GM12874 (cell line): ENCODE measurements at regions not wholly inside any gene's neighbourhood (a gene's known extent, or its start where the extent isn't known, plus 50 kb on each side); places are given as distances from the start of the nearest gene placed in this dataset.

ENCODE experiments used
- TF ChIP-seq, protein P1 (sequence below): IDR thresholded peaks from 2 replicates; pipeline ENCODE4 v1.5.1; 2011; ENCODE audit warnings: low read depth, mild to moderate bottlenecking, control low read depth, low read length, moderate library complexity; ENCODE audit not compliant: insufficient read depth

DNA sequence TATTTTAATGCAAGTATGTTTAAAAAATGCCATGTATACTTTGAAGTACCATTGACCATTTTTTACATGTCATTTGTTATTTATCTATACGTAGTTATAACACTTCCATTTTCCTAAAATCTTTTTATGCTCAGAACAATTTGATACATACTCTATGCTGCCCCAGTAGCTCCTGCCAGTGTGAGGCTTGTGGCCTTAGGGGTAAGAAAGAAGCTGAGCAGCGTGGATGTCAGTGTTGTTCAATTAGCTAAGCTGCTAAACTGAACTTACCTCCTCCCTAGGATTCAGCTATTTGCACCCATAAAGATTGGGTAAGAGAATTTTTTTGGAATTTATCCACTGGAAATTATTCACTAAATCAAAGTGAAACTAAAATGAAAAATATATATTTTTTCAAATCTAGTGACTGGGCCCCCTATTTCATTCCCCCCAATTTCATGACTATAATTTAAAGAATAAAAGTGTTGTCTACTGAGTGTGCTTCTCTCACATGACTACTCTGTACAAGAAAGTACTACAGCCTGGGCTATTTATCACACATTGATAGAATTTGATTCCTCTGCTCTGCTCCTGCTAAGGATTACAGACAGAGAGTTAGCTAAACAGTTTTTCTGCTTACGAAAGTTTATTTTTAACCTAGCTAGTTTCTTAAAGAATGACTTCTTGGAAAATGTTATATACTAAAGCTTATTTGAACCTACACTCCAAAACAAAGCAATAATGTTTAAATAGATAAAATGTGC is 1030.3 kb upstream of the ADGRL4 start:
- TF ChIP-seq, protein P1, sequence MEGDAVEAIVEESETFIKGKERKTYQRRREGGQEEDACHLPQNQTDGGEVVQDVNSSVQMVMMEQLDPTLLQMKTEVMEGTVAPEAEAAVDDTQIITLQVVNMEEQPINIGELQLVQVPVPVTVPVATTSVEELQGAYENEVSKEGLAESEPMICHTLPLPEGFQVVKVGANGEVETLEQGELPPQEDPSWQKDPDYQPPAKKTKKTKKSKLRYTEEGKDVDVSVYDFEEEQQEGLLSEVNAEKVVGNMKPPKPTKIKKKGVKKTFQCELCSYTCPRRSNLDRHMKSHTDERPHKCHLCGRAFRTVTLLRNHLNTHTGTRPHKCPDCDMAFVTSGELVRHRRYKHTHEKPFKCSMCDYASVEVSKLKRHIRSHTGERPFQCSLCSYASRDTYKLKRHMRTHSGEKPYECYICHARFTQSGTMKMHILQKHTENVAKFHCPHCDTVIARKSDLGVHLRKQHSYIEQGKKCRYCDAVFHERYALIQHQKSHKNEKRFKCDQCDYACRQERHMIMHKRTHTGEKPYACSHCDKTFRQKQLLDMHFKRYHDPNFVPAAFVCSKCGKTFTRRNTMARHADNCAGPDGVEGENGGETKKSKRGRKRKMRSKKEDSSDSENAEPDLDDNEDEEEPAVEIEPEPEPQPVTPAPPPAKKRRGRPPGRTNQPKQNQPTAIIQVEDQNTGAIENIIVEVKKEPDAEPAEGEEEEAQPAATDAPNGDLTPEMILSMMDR = no peak

DNA sequence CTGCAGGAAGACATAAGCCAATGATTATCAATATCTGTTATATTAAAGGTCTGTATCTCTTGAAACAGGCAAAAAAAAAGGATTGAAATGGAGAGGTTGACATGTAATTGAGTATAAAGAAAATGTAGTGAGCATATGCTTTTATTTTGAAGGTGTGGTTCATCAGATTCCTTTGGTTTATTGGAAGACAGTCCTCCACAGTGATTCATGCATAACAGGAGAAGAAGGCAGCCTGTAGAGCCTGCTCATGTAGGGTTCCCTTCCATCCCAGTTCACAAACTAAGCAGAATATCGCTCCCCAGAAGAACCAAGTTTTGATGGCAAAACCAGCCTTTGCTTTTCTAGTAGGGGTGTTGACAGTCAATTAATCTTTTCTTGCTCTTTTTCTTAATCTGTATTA is 1016.8 kb upstream of the ADGRL4 start:
- TF ChIP-seq, protein P1 = no peak

DNA sequence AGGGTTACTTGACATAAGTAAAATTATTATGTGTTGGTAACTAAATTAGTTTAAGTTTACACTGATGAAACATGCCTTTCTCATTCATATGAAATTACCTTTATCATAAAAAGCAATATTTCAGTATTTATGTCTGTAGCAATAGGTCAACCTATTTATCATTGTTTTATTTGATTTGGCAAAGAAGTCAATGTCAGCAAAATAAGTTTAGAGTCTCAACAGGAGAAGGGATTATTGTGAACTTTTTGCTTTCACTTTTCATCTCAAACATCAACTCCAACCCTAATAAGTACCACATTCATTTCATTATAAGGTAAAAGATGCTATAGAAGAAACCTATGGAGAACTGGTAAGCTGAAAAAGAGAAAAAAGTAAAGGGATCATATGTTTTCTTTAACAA is 1015.4 kb upstream of the ADGRL4 start:
- TF ChIP-seq, protein P1 = no peak

DNA sequence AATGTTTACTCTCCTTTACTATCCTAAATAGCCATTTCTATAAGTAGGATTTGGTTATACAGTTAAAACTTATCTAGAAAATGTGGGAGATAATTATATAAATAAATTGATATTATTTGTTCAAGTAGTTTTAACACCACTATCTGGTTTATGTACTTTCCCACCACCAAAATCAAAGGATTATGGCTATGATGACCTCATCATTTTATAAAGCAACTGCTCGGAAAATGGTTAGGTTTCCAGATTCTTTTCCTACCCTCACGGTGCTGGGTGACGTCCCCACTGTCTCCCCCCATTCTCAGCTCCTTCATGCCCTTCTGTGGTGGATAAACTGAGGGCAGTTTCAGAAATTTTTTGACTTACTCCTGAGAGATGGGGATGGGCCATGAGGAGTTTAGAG is 1011.8 kb upstream of the ADGRL4 start:
- TF ChIP-seq, protein P1 = no peak

DNA sequence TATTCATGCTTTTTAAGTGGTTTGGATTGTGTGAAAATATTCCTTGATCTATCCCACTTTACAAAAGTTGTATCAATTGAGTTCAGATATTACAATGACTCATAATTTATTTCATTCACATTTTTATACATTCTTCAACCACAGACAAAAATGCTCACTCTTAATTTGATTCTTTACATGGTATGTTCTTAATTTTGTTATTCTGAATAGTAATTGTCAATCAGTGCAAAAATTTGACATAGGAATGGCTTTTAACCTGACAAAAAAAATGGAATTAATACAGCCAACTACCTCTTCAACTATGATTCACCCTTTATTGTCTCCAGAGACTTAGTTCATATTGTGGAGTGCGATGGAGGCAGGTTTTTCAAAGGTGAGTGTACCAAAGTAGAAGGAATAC is 1002.4 kb upstream of the ADGRL4 start:
- TF ChIP-seq, protein P1 = no peak

DNA sequence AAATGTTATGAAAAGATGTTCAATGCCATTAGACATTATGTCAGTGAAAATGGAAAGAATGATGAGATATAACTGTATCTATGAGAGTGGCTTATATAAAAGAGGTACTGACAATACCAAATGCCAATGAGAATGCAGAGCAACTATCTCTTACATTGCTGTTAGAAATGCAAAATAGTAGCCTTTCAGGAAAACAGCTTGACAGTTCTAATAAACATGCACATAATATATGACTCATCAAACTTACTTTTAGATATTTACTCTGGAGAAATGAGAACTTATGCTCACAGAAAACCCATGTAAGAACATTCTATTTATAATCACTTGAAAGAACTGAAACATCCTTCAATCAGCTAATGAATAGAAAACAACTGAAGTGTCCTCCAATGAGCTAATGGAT is 996.7 kb upstream of the ADGRL4 start:
- TF ChIP-seq, protein P1 = no peak

DNA sequence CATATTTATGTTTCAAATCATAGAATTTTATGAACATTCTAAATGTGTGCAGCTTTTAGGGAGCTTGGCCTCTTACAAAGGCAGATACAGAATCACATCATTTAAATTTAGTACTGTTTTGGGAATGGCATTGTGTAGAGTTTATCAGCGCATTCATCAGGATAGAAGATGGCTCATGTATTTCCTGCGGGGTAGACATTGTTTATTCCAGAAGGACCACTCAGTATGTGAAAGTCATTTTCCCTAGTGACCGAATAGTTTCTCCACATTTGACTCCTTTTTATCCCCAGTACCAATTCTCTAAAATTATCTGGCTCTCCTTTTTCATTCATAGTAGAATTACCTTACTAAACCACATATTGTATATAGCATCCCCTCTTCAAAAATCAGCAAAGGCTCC is 981.9 kb upstream of the ADGRL4 start:
- TF ChIP-seq, protein P1 = no peak
